GM21576 (cell line): ENCODE measurements at regions not wholly inside any gene's neighbourhood (a gene's known extent, or its start where the extent isn't known, plus 50 kb on each side); places are given as distances from the start of the nearest gene placed in this dataset.
A peak's percentile ranks its signal among the peaks of the same experiment; 100 is the strongest.

Experiments
- ATAC-seq: cut with Tn5 transposase; IDR thresholded peaks from one replicate; pipeline ENCODE4 v1.9.1; 2021; ENCODE audit warnings: mild to moderate bottlenecking, moderate library complexity; ENCODE audit not compliant: unreplicated experiment

DNA sequence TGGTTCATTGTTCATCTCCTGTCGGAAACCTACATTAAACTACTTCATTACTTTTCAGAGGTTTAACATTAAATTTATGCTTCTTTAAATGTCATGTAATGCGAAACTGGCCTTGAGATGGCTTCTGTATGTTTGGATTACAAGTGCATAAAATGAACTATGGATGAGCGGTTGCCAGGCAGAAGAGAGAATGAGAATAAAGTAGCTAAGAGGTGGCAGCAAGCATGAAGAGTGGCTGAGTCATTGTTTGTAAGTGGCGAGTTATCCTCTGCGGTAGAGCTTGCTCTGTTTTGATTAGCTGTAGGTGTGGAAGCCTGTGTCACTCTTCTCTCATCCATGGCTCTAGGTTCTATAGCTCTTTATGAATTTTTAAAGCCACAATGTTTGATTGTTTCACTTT is 1139.6 kb upstream of the PCDH9 start:
- ATAC-seq, result no peak

DNA sequence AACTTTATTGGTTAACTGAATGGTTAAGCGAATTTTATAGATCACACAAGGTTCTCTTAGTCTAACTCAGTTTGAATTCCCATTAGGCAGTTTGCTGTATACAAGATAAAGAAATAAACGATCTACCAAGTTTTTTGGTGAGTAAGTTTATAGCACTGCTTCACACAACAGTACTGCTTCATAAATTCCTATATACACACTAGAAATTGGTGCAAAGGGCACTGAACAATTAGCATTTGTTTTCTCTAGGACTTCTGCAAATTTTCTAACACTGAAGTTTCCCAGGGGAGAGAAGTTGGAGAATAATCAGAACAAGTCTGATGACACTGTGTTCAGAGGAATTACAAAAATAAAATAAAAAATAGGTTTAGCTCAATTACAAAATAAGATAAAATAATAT is 1138.8 kb upstream of the PCDH9 start:
- ATAC-seq, result no peak

DNA sequence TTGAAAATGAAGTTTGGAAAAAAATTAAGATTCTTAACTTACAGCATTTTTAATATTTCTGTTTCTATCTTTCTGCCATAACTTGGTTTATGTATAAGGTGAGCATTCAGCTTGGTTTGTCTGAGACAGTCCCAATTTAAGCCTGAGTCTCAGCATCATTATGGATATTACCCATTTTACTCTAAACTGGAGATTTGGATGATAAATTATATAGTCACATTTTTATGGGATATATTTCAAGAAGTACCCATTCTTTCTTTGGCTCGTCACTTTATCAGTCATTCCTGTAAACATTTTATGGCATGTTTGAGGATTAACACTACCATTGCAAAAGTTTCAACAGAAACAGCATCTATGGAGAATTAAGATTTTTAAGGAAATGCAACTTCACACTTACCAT is 1129.0 kb upstream of the PCDH9 start:
- ATAC-seq, result no peak

DNA sequence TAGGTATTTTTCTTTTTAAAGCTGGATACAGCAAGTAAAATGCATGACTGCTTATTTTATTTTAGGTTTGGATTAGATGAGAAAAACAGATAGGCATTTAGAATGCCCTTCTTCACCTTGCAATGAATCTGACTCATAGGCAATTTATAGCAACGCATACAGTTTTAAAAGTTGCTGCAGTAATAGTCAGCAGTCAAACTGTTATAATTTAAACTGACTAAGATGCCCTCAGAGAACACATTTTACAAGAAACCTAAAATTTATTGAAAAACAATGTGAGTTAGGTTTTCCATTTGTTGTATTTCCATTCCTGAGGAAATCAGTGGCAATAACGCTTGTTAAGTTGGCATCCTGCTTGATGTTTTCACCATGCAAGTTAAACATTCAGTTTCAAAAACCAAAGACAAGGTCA is 1128.2 kb upstream of the PCDH9 start:
- no peak for ATAC-seq

DNA sequence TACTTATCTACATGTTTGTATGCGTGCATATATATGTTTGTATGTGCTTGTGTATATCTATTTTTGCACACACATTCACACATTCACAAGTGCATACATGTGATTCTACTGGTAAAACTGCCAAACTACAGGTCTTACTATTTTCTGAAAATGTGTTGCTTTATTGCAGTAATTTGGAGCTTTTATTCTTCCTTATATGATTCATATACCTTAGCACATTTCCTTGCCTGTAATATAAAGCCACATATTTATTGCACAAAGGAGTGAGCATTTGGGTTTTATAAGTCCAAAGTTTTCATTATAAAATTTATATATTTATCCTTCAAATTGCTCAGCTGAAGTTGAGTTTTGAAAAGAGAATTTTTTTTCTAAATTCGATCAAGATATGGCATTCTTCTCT is 1120.4 kb upstream of the PCDH9 start:
- ATAC-seq, result no peak

DNA sequence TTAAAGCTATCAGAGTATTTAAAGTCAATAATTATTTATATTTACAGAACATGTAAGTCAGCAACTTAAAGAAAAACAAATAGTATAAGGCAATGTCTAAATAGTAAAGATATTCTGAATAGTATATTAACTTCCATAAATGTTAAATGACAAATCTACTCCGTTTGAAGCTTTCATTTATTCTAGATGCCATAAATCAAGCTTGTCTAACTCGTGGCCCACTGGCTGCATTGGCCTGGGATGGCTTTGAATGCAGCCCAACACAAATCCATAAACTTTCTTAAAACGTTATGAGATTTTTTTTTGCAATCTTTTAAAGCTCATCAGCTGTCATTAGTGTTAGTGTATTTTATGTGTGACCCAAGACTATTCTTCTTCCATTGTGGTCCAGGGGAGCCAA is 1117.1 kb upstream of the PCDH9 start:
- no peak for ATAC-seq

DNA sequence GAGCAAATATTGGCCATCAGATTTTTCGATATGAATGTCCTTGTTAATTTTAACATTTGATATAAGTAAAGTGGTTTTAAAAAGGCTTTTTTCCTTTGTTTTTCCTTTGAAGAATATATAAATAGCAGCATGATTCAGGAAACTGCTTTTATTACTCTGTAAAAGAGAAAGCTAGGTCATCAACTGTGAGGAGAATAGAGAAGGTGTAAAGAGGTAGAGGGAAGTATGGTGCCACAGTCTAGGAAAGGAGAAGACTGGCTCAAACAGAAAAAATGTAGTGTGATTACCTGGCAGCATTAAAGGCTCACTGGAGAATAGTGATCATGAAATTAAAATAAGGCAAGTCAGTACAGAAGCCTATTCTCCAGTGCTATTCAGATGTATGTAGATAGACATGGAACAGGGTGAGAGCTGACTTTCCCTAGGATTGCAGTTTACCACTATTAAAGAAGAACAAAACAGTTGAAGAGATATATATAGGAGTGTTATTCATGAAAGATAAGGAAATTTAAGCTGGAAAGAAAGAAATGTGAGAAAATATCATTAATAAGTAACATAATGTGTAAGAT is 1115.9 kb upstream of the PCDH9 start:
- ATAC-seq, result no peak

DNA sequence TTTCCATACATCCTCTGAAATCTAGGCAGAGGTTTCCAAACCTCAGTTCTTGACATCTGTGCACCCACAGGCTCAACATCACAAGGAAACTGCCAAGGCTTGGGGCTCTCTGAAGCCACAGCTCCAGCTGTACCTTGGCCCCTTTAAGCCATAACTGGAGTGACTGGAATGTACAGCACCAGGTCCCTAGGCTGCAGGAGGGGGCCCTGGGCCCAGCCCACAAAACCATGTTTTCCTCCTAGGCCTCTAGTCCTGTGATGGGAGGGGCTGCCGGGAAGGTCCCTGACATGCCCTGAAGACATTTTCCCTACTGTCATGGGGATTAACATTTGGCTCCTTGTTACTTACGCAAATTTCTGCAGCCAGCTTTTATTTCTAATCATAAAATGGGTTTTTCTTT is 1093.0 kb upstream of the PCDH9 start:
- ATAC-seq, result no peak

DNA sequence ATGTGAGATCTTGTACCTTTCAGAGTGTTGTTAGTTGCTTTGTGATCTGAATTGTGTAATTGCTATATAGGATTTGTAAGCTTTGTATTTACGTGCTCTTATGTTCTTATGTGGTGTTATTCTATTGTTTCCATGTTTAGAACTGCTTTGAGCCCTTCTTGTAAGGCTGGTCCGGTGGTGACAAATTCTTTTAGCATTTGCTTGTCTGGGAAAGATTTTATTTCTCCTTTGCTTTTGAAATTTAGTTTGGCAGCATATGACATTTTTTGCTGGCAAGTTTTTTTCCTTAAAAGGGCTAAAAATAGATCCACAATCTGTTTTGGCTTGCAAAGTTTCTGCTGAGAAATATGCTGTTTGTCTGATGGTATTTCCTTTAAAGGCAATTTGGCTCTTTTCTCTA is 1089.2 kb upstream of the PCDH9 start:
- no peak for ATAC-seq

DNA sequence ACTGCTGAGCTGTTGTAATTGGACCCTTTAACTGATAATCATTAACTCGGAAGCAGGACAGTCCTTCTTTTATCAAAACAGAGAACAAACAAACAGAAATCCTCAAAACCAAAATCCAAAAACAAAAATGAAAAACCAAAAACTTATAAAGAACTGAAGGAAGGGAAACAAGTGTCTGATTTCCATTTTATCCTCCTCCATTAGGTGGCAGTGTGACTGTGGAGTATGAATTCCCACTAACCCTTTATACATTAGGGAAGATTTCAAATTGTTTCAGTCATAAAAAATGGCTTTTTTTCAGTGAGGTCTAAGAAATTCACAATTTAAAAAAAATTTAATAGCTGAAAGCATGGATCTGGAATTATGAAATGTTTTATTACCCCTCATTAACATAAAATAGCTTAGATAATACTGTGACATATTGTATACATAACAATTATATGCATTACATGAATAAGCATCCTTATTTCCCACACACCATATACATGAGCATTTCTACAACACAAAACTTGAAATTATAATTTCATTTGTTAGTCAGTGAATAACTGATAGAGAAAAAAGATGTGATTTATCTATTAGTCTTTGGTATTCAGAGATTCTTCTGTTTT is 1074.3 kb upstream of the PCDH9 start:
- peak; percentile 80 for ATAC-seq

DNA sequence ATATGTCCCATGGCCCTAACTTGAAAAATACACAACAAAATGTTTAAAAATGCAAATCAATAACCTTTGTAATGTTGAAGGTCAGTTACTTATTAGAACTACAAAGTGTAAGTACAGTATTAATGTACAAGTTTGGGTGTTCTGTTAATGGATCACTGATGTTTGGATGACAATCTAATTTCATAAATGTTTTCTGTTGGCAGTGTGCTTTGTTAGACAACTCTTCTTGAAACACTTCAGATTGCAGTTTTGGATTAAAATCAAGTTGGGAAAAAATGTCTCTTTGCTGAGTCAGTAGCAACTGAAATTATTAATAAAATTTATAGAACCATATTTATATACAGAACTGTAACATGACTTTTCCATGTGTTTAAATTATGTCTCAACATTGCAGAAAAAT is 1063.5 kb upstream of the PCDH9 start:
- no peak for ATAC-seq

DNA sequence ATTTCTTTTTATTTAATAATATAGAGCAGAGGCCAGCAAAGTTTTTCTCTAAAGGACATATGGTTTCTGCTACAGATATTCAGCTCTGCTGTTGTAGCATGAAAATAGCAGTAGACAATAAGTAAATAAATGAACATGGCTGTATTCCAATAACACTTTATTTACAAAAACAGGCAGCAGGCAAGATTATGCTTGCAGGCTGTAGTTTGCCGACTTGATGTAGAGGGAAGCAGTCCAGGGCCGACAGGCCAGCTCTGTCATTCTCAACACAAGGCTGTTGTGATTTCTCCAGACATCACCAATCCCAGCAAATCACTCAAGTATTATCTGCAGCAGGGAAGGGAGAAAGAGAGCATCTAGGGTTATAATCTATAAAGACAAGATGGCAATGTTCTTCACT is 1062.5 kb upstream of the PCDH9 start:
- ATAC-seq, result no peak

DNA sequence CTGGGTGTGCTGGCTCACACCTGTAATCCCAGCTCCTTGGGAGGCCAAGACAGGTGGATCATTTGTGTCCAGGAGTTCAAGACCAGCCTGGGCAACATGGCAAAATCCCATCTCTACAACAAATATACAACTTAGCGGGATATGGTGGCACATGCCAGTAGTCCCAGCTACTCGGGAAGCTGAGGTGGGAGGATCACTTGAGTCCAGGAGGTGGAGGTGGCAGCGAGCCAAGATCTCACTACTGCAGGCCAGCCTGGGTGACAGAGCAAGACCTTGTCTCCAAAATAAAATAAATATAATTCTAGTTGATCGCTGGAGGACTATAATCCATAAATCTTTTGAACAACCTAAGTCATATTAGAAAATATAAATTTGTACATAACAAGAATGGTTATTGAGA is 1061.5 kb upstream of the PCDH9 start:
- ATAC-seq, result no peak

DNA sequence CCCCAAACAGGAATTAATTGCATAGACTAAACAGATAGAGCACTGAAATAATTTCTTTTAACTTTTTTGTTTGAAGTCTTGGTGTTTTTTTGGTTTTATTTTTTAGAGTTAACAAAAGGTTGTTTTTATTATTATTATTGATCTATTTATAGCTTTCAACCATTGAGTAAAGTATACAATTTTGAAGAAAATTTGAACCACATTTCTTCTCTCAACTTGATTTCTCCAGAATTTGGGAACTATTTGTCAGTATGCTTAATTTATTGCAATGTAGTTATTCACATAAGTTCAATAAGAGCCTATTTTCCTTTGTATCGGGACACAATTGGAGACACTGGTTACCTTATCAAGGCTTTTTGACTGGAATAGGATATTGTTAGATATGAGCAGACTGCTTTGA is 1045.6 kb upstream of the PCDH9 start:
- no peak for ATAC-seq

DNA sequence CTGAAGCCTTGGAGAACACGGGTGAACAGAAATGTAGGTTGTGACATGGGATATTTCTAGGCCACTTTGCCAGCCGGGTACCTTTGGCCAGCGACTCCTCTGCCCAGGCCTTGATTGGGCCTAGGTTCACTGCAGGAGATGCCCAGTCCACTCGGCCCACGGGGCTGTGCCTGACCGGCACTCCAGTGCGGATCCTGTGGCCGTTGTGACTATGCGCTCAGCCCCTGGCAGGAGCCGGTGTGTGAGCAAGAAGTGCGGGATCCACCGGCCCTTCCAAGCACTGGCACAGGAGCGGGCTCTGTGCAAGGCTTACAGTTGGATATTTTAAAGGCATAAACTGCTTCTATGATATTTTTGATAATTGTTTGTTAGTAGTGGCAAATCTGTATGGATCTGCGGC is 1042.5 kb upstream of the PCDH9 start:
- ATAC-seq, result no peak

DNA sequence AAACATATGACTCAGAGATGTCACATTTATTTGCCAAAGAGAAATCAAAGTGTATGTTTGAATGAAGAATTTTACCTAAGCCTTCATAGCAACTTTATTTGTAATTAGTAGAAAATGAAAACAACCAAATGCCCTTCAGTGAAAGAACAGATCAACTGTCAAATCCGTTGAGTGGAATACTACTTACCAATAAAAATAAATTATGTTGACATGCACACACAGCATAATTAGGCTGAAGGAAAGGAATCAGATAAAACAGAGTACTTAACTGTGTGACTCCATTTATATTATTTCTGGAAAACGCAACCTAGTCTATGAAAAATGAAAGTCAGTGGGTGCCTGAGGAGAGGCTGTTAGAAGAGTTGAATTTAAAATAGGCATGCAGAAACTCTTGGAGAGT is 1034.6 kb upstream of the PCDH9 start:
- ATAC-seq, result no peak

DNA sequence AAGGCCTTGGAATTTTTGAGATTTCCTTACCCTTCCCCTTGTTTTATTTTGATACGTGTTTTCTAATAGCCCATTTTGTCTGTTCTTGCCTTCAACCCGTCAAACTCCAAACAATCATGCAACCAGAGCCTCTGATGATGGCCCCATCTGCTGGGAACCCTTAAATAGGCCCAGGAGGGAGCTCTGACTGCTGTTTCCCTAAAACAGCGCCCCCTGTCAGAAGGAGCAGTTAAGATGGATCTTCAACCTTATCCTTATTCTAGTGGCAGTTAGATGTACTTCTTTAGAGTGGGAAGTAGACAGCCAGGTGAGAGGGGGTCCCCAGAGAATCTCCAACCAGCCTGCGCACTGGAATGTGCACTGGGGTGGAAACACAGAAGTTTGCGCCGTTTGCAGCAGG is 1031.0 kb upstream of the PCDH9 start:
- ATAC-seq, result no peak

DNA sequence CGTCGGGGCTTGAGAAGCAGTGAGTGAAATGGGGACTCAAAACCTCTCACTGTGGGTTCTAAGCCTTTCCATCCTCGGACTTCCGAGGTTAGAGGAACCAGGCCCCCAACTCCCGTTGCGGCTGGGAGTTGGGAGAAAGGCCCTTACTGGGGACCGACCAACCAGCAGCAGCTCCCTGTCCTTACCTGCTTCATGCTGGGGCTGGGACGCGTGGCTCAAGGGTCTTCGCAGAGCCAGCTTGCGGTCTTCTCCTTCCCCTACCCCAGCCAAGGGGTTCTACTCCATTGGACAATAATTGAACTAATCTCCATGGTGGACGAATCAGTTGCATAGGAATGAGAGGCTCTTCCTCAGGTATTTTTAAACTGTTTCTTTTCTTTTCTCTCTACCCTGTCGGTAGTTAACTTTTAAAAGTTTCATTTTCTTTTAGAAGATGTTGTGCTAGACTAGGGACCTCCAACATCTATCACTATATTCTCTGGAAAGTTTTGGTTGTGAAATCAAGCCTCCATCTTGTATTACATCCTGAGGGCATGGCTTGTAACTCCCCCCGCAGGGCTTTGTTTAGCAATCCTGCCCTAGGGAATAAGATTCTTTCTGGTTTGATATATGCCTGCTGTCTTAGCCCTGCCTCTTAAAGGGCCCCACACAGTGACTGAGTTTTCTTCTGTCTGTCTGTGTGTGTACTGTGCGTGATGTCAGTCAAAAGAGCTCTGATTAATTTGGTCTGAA is 1027.1 kb upstream of the PCDH9 start:
- no peak for ATAC-seq

DNA sequence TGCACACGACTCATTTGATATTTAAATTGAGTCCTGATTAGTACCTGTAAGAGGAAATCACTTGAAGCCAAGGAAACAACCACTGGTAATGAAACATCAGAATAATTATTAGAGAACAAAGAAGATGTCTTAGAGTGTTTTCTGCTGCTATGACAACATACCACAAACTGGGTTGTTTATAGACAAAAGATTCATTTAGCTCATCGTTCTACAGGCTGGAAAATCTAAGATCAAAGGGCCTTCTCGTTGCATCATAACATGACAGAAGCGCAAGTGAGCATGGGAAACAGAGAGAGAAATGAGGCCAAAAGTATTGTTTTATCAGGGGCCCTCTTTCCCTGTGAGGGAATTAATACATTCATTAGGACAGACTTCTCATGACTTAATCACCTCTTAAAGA is 1024.0 kb upstream of the PCDH9 start:
- no peak for ATAC-seq

DNA sequence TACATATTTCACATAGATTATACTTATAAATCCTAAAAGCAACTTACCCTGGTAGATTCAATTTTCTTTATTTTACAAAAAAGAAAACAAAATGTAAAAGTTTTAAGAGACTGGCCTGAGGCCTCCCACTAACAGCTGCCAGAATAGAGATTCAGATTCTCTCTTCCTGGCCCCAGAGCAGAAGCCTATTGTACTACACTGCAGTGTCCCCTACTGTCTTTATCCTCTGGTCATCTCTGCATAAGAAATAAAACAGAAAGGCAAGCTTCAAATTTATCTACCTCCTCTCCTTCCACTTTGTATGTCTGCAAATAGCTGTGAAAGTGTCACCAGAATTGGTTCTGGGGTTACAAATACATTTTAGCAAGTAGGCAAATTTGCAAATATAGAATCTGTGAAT is 1004.1 kb upstream of the PCDH9 start:
- ATAC-seq, result no peak

DNA sequence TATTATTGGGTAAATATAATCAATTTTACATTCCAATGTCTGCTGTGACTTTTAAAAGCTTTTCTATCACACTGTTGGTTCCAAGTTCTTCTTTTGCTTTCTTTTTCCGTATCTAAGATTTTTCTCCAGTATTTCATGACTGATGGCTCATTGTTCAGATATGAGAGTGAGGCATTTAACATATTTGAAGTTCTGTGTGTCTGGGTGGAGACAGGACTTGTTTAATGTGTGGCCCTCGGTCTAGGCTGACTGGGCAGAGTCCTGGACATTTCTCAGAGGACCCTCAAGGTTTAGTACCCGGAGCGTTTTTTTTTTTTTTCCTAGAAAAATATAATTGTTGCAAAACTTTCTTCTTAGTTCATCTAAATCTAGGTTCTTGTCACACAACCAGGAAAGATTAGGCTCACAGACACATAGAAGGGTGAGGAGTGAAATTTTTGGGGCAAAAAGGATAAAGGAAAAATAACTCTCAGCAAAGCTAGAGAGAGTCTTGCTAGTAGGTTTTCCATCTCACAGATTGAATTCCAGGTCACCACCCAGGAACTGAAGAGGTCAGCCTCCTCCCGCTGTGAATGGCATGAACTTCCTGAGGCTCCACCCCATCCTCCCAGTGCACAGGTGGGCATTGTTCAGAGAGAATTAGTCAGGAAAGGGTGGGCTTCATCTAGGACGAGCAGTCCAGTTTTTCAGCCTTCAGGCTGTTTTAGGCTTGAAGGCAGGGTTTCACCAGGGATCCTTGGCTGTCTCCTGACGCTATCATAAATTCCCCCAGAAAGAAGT is 1002.4 kb upstream of the PCDH9 start:
- no peak for ATAC-seq
